NCI-H1092 treated with DMSO at 0.1 percent for 48 hours (cell line): ENCODE measurements at regions not wholly inside any gene's neighbourhood (a gene's known extent, or its start where the extent isn't known, plus 50 kb on each side); places are given as distances from the start of the nearest gene placed in this dataset.

ENCODE experiments used
- DNase-seq: peaks from one replicate; lab custom pipeline; 2025; lab: John Stamatoyannopoulos, UW

- DNase-seq: no peak
Measured at GRCh38 chr14:60563113-60563512, 54.2 kb downstream of the SIX6 start.

GRCh38 chr14:60565211-60565610 is 56.3 kb downstream of the SIX6 start:
- DNase-seq: peak; percentile 44

- no peak for DNase-seq
Measured at GRCh38 chr14:60566101-60566500, 57.2 kb downstream of the SIX6 start.

GRCh38 chr14:60573943-60574495 is 65.1 kb downstream of the SIX6 start:
- no peak for DNase-seq

- DNase-seq: no peak
Measured at GRCh38 chr14:60575008-60575407, 66.1 kb downstream of the SIX6 start.

GRCh38 chr14:60585676-60586075 is 63.6 kb downstream of the SIX1 start:
- DNase-seq: no peak

- DNase-seq: no peak
Measured at GRCh38 chr14:60589442-60589841, 59.8 kb downstream of the SIX1 start.

GRCh38 chr14:60590991-60591414 is 58.3 kb downstream of the SIX1 start:
- no peak for DNase-seq
